Activated T-helper 2 cell treated with anti-CD3 and anti-CD28 coated beads, Interferon-gamma antibody, Interleukin-2, Interleukin-4, amounts not matched to agents 10 μg/mL and 5 μg/mL and 100 μg/mL, durations not matched to agents 14 hours and 24 hours and 36 hours (primary cell): ENCODE measurements at regions not wholly inside any gene's neighbourhood (a gene's known extent, or its start where the extent isn't known, plus 50 kb on each side); places are given as distances from the start of the nearest gene placed in this dataset.
"Not testable (repeated sequence)": the region's sequence is repeated elsewhere in the genome, so short reads cannot be mapped to it uniquely, and the experiment has no call there.

Source experiments
- DNase-seq: peaks from one replicate; pipeline ENCODE4 v3.0.0; 2021; ENCODE audit warnings: low spot score
- H3K27ac Mint-ChIP-seq: one replicate; pipeline ENCODE4 v1.8.0; 2021; ENCODE audit warnings: mixed read lengths
- H3K27me3 Mint-ChIP-seq: one replicate; pipeline ENCODE4 v1.8.0; 2021; ENCODE audit warnings: low read depth, mixed read lengths
- H3K36me3 Mint-ChIP-seq: one replicate; pipeline ENCODE4 v1.8.0; 2021; ENCODE audit warnings: low read depth, mixed read lengths
- H3K4me1 Mint-ChIP-seq: one replicate; pipeline ENCODE4 v1.8.0; 2021; ENCODE audit warnings: low read depth, mixed read lengths
- H3K4me3 Mint-ChIP-seq: one replicate; pipeline ENCODE4 v1.8.0; 2021; ENCODE audit warnings: low read depth, mild to moderate bottlenecking, moderate library complexity, mixed read lengths
- H3K9me3 Mint-ChIP-seq: one replicate; pipeline ENCODE4 v1.8.0; 2021; ENCODE audit warnings: mixed read lengths
- intact Hi-C: fragments of 100-400 bp; cut with micrococcal nuclease; formaldehyde crosslinking; loops from one replicate; pipeline ENCODE4 v1.15.1; 2023

GRCh38 chr20:54759589-54759988 is 284.2 kb downstream of the DOK5 start:
- Mint-ChIP-seq H3K9me3 (peaks cover 32% of the 10 kb centered on the region), H3K4me3 (no peak overlapping the region), H3K4me1 (no peaks in the 10 kb centered on the region), H3K27me3 (no peaks in the 10 kb centered on the region), H3K27ac (no peak overlapping the region), H3K36me3 (no peaks in the 10 kb centered on the region)
- no peak for DNase-seq
- intact Hi-C loops: no loop called here

GRCh38 chr20:54746796-54747195 is 271.4 kb downstream of the DOK5 start:
- no peaks in the 10 kb centered on the region for H3K4me1 Mint-ChIP-seq
- no peak overlapping the region for H3K4me3 Mint-ChIP-seq
- H3K27me3 Mint-ChIP-seq: no peaks in the 10 kb centered on the region
- peaks cover 10% of the 10 kb centered on the region for H3K9me3 Mint-ChIP-seq
- DNase-seq: no peak
- H3K27ac Mint-ChIP-seq: no peak overlapping the region
- intact Hi-C loops: no loop called here
- H3K36me3 Mint-ChIP-seq: no peaks in the 10 kb centered on the region

- Mint-ChIP-seq H3K36me3 (no peaks in the 10 kb centered on the region), H3K27me3 (no peaks in the 10 kb centered on the region), H3K4me3 (no peak overlapping the region), H3K4me1 (no peaks in the 10 kb centered on the region), H3K27ac (no peak overlapping the region), H3K9me3 (peaks cover 10% of the 10 kb centered on the region)
- intact Hi-C loops: no loop called here
- DNase-seq: no peak
These were observed 270.4 kb downstream of the DOK5 start for GRCh38 chr20:54745780-54746179.

GRCh38 chr20:54744097-54744496 is 268.7 kb downstream of the DOK5 start:
- Mint-ChIP-seq H3K27me3 (no peaks in the 10 kb centered on the region), H3K36me3 (no peaks in the 10 kb centered on the region), H3K4me3 (no peak overlapping the region), H3K4me1 (no peaks in the 10 kb centered on the region), H3K27ac (no peak overlapping the region), H3K9me3 (peaks cover 10% of the 10 kb centered on the region)
- no peak for DNase-seq
- intact Hi-C loops: no loop called here

GRCh38 chr20:54742193-54742592 is 266.8 kb downstream of the DOK5 start:
- intact Hi-C loops: no loop called here
- no peak overlapping the region for H3K27ac Mint-ChIP-seq
- no peaks in the 10 kb centered on the region for H3K27me3 Mint-ChIP-seq
- H3K9me3 Mint-ChIP-seq: peaks cover 7% of the 10 kb centered on the region
- H3K4me1 Mint-ChIP-seq: no peaks in the 10 kb centered on the region
- no peak for DNase-seq
- H3K36me3 Mint-ChIP-seq: no peaks in the 10 kb centered on the region
- no peak overlapping the region for H3K4me3 Mint-ChIP-seq

- H3K9me3 Mint-ChIP-seq: no peaks in the 10 kb centered on the region
- H3K27ac Mint-ChIP-seq: no peak overlapping the region
- H3K4me3 Mint-ChIP-seq: no peak overlapping the region
- H3K27me3 Mint-ChIP-seq: no peaks in the 10 kb centered on the region
- DNase-seq: no peak
- no peaks in the 10 kb centered on the region for H3K36me3 Mint-ChIP-seq
- intact Hi-C loops: no loop called here
- H3K4me1 Mint-ChIP-seq: no peaks in the 10 kb centered on the region
These were observed 261.0 kb downstream of the DOK5 start for GRCh38 chr20:54736421-54736820.

- intact Hi-C loops: no loop called here
- Mint-ChIP-seq H3K36me3 (no peaks in the 10 kb centered on the region), H3K27me3 (no peaks in the 10 kb centered on the region), H3K9me3 (no peaks in the 10 kb centered on the region), H3K4me3 (no peak overlapping the region), H3K27ac (no peak overlapping the region), H3K4me1 (no peaks in the 10 kb centered on the region)
- DNase-seq: no peak
These were observed 258.3 kb downstream of the DOK5 start for GRCh38 chr20:54733687-54734086.

GRCh38 chr20:54727490-54727889 is 252.1 kb downstream of the DOK5 start:
- Mint-ChIP-seq H3K27ac (no peak overlapping the region), H3K9me3 (peaks cover 10% of the 10 kb centered on the region), H3K4me1 (no peaks in the 10 kb centered on the region), H3K36me3 (no peaks in the 10 kb centered on the region), H3K4me3 (no peak overlapping the region), H3K27me3 (no peaks in the 10 kb centered on the region)
- intact Hi-C loops: no loop called here
- DNase-seq: no peak

- intact Hi-C loops: no loop called here
- Mint-ChIP-seq H3K9me3 (peaks cover 14% of the 10 kb centered on the region), H3K4me1 (no peaks in the 10 kb centered on the region), H3K27ac (no peak overlapping the region), H3K4me3 (no peak overlapping the region), H3K27me3 (no peaks in the 10 kb centered on the region), H3K36me3 (no peaks in the 10 kb centered on the region)
- no peak for DNase-seq
These were observed 251.4 kb downstream of the DOK5 start for GRCh38 chr20:54726687-54727300.

GRCh38 chr20:54725266-54725665 is 249.9 kb downstream of the DOK5 start:
- H3K4me1 Mint-ChIP-seq, H3K27me3 Mint-ChIP-seq, DNase-seq, H3K27ac Mint-ChIP-seq, H3K4me3 Mint-ChIP-seq, intact Hi-C loops, H3K36me3 Mint-ChIP-seq: not testable (repeated sequence)
- peaks cover 14% of the 10 kb centered on the region for H3K9me3 Mint-ChIP-seq

GRCh38 chr20:54723723-54724122 is 248.3 kb downstream of the DOK5 start:
- intact Hi-C loops: no loop called here
- no peak for DNase-seq
- no peaks in the 10 kb centered on the region for H3K36me3 Mint-ChIP-seq
- H3K27me3 Mint-ChIP-seq: no peaks in the 10 kb centered on the region
- H3K4me3 Mint-ChIP-seq: no peak overlapping the region
- no peak overlapping the region for H3K27ac Mint-ChIP-seq
- H3K4me1 Mint-ChIP-seq: no peaks in the 10 kb centered on the region
- H3K9me3 Mint-ChIP-seq: peaks cover 14% of the 10 kb centered on the region

GRCh38 chr20:54717983-54718382 is 242.6 kb downstream of the DOK5 start:
- intact Hi-C loops: no loop called here
- H3K27ac Mint-ChIP-seq: no peak overlapping the region
- DNase-seq: no peak
- peaks cover 4% of the 10 kb centered on the region for H3K9me3 Mint-ChIP-seq
- no peaks in the 10 kb centered on the region for H3K27me3 Mint-ChIP-seq
- no peaks in the 10 kb centered on the region for H3K36me3 Mint-ChIP-seq
- no peak overlapping the region for H3K4me3 Mint-ChIP-seq
- no peaks in the 10 kb centered on the region for H3K4me1 Mint-ChIP-seq

- intact Hi-C loops: no loop called here
- Mint-ChIP-seq H3K9me3 (no peaks in the 10 kb centered on the region), H3K27me3 (no peaks in the 10 kb centered on the region), H3K36me3 (no peaks in the 10 kb centered on the region), H3K27ac (no peak overlapping the region), H3K4me3 (no peak overlapping the region), H3K4me1 (no peaks in the 10 kb centered on the region)
- DNase-seq: no peak
These were observed 241.4 kb downstream of the DOK5 start for GRCh38 chr20:54716790-54717189.

- intact Hi-C loops: no loop called here
- Mint-ChIP-seq H3K4me1 (no peaks in the 10 kb centered on the region), H3K9me3 (no peaks in the 10 kb centered on the region), H3K27ac (no peak overlapping the region), H3K27me3 (no peaks in the 10 kb centered on the region), H3K4me3 (no peak overlapping the region), H3K36me3 (no peaks in the 10 kb centered on the region)
- DNase-seq: no peak
These were observed 240.9 kb downstream of the DOK5 start for GRCh38 chr20:54716174-54716747.
